ENCODE measurements at regions not wholly inside any gene's neighbourhood (a gene's known extent, or its start where the extent isn't known, plus 50 kb on each side); places are given as distances from the start of the nearest gene placed in this dataset.

- Histone ChIP-seq H3K79me2 (ENCODE audit: control insufficient read depth, insufficient read depth, low read length) (no peaks in the 10 kb centered on the region), H3K36me3 (ENCODE audit: control insufficient read depth in 2 of 2, extremely low read depth in 1 of 2, insufficient read depth in 2 of 2, low read length in 2 of 2) (no peaks in the 10 kb centered on the region), H3K9me1 (ENCODE audit: control insufficient read depth, extremely low read depth, insufficient read depth, low read length) (no peaks in the 10 kb centered on the region), H3K9me3 (ENCODE audit: control insufficient read depth, low read depth, low read length) (no peaks in the 10 kb centered on the region), H3K4me3 (ENCODE audit: control insufficient read depth in 2 of 3, extremely low read depth in 1 of 3, insufficient read depth in 2 of 3, low read depth in 1 of 3, low read length in 3 of 3) (no peak overlapping the region), H4K20me1 (ENCODE audit: control insufficient read depth, extremely low read depth, insufficient read depth, low read length) (no peaks in the 10 kb centered on the region), H3K27me3 (ENCODE audit: control insufficient read depth, extremely low read depth, insufficient read depth, low read length) (no peaks in the 10 kb centered on the region), H3K9ac (ENCODE audit: control insufficient read depth, extremely low read depth, insufficient read depth, low read length) (no peak overlapping the region), H3K4me2 (ENCODE audit: control insufficient read depth, extremely low read depth, insufficient read depth, low read depth, low read length) (no peak overlapping the region), H3K27ac (ENCODE audit: control insufficient read depth, insufficient read depth, low read length) (no peak overlapping the region), H3K4me1 (ENCODE audit: control insufficient read depth, extremely low read depth, insufficient read depth, low read length) (no peaks in the 10 kb centered on the region), H2AFZ (ENCODE audit: control insufficient read depth, low read length) (no peak overlapping the region)
- no peak for FAIRE-seq
- no peak for DNase-seq (ENCODE audit: low read depth, low spot score)
- dilution Hi-C loops (cut with MboI; ENCODE audit: extremely low pct_ligation_motif_present, low sequenced_read_pairs): no loop called here
- no peak for TF ChIP-seq EZH2 (IDR thresholded peaks at IDR 0.05; ENCODE audit: low read length)
- TF ChIP-seq CTCF (optimal IDR thresholded peaks at IDR 0.05 in 1 of 3, IDR thresholded peaks at IDR 0.05 in 1 of 3, conservative IDR thresholded peaks at IDR 0.05 in 1 of 3; ENCODE audit: extremely low read depth in 1 of 3, insufficient read depth in 2 of 3, low read length in 3 of 3): no peak
Measured at GRCh38 chr3:159221335-159221734, 419.5 kb downstream of the MFSD1 start.

- Histone ChIP-seq H3K36me3 (ENCODE audit: control insufficient read depth in 2 of 2, extremely low read depth in 1 of 2, insufficient read depth in 2 of 2, low read length in 2 of 2) (no peaks in the 10 kb centered on the region), H4K20me1 (ENCODE audit: control insufficient read depth, extremely low read depth, insufficient read depth, low read length) (no peaks in the 10 kb centered on the region), H3K27me3 (ENCODE audit: control insufficient read depth, extremely low read depth, insufficient read depth, low read length) (no peaks in the 10 kb centered on the region), H3K27ac (ENCODE audit: control insufficient read depth, insufficient read depth, low read length) (no peak overlapping the region), H3K4me3 (ENCODE audit: control insufficient read depth in 2 of 3, extremely low read depth in 1 of 3, insufficient read depth in 2 of 3, low read depth in 1 of 3, low read length in 3 of 3) (no peak overlapping the region), H3K79me2 (ENCODE audit: control insufficient read depth, insufficient read depth, low read length) (no peaks in the 10 kb centered on the region), H3K9me3 (ENCODE audit: control insufficient read depth, low read depth, low read length) (no peaks in the 10 kb centered on the region), H2AFZ (ENCODE audit: control insufficient read depth, low read length) (no peak overlapping the region), H3K4me1 (ENCODE audit: control insufficient read depth, extremely low read depth, insufficient read depth, low read length) (no peaks in the 10 kb centered on the region), H3K4me2 (ENCODE audit: control insufficient read depth, extremely low read depth, insufficient read depth, low read depth, low read length) (no peak overlapping the region), H3K9ac (ENCODE audit: control insufficient read depth, extremely low read depth, insufficient read depth, low read length) (no peak overlapping the region), H3K9me1 (ENCODE audit: control insufficient read depth, extremely low read depth, insufficient read depth, low read length) (no peaks in the 10 kb centered on the region)
- DNase-seq (ENCODE audit: low read depth, low spot score) (no peak), FAIRE-seq (no peak)
- no peak for TF ChIP-seq CTCF (optimal IDR thresholded peaks at IDR 0.05 in 1 of 3, IDR thresholded peaks at IDR 0.05 in 1 of 3, conservative IDR thresholded peaks at IDR 0.05 in 1 of 3; ENCODE audit: extremely low read depth in 1 of 3, insufficient read depth in 2 of 3, low read length in 3 of 3)
- TF ChIP-seq EZH2 (IDR thresholded peaks at IDR 0.05; ENCODE audit: low read length): no peak
- dilution Hi-C loops (cut with MboI; ENCODE audit: extremely low pct_ligation_motif_present, low sequenced_read_pairs): loop anchor here (25.0 kb wide), 1 partner anchor 92 kb away; no protein-coding TSS in a partner anchor
Measured at GRCh38 chr3:159229116-159229680, 427.3 kb downstream of the MFSD1 start.
